GM18858 (cell line): ENCODE measurements at regions not wholly inside any gene's neighbourhood (a gene's known extent, or its start where the extent isn't known, plus 50 kb on each side); places are given as distances from the start of the nearest gene placed in this dataset.

Experiments used
- ATAC-seq: cut with Tn5 transposase; IDR thresholded peaks from one replicate; pipeline ENCODE4 v1.9.1; 2021; ENCODE audit not compliant: unreplicated experiment

DNA sequence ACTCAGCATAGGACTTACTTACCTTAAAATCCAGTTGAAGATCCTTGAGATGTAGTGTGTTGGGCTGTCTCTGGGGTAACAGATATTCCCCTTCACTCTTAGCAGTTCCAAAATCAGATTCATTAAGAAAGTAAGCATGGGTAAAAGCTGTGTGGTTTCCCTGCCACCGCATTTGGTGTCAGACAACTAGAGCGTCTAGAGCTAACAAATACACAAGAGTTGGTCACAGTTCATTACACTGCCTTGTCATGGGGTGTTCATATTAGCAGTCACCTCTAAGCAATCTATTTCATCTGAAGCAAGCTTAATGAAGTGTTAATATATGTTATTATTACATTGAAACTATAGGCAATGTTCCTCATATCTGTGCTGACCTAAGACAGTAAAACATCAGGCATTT lies 342.8 kb downstream of the PPARGC1A start:
- ATAC-seq: no peak

DNA sequence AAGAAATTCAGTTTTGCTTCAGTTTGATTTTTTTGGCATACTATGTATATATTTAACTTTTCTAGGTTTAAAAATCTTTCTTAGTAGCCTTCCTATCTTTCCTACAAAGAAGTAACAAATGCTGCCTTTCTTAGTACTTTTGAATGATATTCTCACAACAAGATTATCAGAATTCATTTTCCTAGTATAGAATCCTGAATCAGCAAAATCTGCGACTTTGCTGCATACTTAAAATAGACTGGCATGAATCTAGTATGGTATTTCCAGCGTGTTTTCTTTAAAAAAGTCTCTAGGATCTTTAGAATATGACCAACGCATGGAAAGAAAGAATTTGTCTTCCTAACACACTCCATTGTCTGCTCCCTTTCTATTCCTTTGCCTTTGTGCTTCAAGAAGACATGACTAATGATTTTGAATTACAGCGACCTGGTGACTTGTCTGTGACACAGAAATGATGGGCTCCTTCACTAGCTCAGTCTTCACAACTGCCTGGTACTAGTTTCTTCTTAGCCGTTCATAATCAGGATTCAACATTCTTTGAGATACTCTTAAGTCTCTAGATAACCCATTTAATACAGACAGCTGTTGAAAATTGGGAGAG lies 349.8 kb downstream of the PPARGC1A start:
- no peak for ATAC-seq

DNA sequence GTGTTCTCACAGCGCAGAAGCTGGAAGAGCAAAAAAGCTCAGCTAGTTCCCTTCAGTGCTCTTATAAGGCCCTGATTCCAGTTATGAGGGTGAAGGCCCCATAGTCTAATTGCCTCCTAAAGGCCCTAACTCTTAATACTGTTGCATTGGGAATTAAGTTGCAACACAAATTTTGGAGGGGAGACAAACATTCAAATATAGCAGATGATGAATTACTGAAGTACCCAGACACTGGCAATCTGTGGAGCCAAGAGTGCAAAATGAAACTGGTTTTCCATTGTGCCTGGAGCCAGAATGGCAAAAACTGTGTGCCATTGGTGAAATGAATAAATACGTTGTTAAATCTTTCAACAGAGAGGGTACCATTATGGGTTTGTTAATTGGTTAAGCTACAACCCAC lies 356.0 kb downstream of the PPARGC1A start:
- ATAC-seq: no peak

DNA sequence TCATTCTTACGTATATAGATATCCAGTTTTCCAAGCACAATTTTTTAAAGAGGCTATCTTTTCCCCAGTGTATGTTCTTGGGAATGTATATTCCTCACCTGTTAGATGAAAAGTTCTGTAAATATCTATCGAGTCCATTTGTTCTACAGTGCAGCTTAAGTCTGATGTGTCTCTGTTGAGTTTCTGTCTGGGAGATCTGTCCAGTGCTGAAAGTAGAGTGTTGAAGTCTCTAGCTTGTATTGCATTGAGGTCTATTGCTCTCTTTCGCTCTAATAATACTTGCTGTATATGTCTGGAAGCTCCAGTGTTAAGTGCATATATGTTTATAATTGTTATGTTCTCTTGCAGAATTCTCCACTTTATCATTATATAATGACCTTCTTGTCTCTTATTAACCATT lies 373.1 kb downstream of the PPARGC1A start:
- ATAC-seq: no peak

DNA sequence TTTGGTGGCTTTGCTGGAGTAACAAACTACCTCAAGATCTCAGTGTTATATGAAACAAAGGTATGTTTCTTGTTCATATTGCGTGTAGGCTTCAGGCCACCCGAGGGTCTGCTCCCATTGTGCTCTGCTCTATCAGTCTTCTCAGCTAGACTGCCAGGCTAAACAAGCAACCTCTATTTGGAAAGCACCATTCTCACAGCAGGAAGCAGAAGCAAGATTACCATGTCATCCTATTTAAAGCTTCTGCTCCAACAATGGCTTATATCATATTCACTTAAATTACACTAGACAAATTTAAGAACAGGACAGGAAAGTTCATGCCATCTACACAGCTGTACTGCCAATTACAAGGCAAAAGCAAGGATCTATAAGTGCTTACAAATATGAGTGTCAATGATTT lies 385.8 kb downstream of the PPARGC1A start:
- no peak for ATAC-seq

DNA sequence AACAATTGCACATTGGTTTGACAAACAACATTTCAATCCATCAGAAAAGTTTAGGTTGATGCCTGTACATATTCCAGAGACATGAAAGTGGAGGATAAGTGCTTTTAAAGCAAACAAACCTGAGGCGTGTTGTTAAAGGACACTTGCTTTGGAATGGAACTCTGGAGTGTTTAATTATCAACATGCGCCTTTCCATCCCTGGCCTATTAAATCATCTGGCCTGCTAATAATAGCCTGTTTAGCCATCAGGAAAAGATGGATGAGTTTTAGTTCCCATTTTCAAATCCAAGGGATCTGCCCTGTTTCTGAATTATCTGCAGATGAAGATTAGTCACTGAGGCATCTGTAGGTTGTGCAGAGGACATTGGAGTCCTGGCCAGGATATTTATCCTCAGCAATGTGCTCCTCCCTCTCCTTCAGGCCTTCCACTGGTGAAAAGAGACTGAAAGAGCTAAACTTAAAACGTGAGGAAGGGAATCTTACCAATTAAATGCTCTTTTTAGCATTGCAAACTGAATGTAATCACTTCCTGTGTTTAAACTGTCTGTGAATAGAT lies 388.9 kb downstream of the PPARGC1A start:
- ATAC-seq: no peak

DNA sequence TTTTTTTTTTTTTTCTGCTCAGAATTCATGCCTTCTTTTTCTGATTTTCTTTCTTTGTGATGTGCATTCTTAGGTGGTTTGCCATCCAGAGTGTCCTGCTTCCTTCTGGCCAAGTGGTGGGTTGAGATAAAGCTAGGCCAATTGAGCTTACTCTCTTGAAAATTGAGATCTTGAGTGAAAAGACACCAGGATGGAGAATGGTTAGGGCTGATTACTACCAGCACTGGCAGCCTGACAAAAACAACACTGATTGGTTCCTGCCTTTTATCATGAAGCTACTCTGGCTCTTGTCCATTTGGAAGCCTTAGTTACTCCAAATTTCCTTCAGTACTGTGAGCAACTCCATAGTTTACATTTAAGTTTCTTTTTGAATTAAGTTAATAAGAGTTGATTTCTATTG lies 404.0 kb downstream of the PPARGC1A start:
- no peak for ATAC-seq

DNA sequence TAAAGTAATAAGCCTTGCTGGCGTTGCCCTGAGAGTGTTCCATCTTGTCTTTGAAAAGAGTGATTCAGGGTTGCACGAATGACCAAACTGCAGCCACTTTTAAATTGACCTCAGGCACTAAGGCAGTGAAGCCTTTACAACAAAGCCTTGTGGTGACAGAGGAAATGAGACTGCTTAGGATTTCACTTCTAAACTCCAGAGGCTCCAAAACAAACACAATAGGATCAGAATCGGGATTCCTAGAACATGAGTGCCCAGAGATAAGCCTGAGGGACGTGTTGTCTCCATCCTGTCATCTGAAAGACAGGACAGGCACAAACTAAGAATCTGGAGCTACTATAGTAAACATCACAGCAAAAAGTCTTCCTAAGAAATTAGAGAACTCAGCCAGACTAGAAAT lies 405.2 kb downstream of the PPARGC1A start:
- no peak for ATAC-seq

DNA sequence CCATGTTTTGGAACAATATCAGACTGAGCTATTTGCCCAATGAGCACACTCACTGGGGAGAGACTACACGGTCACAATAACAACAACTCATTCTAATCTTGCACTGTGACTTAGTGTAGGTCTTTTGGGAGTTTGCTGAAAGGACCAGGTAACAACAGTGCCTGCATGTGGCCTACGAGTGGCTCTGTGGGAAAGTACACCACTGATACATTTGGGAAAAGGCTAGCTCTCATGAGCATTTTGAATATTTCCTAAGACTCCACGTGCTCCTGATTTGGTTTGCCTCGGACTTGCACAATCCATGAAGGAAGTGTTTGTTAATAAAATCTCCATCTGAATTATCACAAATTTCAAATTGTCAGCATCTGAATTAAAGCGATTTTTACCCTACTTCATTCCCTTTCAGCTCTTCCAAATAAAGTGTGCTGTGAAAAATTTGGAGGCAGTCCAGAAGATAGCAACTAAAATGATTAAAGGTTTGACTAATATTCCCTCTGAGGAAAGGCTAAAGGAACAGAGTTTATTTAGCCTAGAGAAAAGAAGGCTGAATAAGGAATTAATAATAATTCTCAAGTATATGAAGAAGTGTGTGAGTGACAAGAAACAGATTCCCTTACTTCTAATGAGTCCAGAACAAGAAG lies 406.4 kb downstream of the PPARGC1A start:
- ATAC-seq: no peak

DNA sequence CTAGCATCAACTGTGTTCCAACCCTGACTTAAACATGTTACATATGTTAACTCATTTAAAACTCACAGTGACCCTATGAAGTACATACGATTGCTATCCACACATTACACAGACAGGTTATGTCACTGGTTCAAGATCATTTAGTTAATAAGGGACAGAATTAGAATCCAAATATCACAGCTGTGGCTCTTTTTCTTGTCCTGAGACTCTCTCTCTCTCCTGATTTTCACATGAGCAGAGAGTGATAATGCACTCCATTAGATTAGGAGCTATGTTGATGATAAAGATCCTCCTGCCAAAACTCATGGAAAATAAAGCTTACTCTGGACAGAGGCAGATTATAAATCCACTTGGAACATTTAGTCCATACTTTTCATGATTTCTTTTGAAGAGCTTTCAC lies 408.3 kb downstream of the PPARGC1A start:
- no peak for ATAC-seq

DNA sequence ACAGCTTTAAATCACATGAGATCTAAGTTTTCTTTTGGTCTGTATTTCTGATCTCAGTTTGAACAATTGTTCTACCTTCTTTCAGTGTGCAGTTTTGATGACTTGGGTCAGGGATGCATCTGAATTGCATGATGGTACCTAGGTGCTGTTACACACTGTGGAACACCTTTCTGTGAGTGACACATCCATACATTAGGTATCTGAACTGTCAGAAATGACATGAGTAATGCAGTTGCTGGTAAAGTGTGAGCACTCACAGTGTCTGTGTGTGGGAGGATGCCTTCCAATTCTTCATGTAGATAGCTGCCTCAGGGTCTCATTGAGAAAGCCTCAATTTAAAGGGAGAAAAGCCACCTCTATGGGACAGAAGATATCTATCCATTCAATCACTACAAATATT lies 411.9 kb downstream of the PPARGC1A start:
- ATAC-seq: no peak

DNA sequence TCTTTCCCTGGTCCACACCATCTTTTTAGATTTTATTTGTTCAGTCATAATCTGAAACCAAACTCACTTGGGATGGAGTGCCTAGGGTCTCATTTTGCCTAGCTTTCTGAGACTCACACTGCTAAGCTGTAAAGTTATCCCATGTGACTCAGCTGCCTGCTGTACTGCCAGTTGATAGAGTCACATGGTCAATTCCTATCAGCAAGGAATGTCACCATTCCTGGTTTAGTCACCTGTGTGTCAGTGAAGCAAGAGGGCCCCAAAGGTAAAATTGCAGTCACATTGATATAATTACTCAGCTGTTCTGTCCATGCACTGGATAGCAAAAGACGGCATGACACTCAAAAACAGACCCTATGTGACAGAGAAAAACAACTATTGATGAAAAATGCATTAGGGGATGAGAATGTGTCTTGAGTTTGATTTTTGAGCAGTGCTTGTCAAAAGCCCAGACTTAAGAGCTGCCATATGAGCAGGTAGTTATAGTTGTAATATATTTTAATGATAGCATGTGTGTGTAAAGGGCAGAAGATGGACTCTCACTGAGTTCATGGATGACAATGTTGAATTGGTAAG lies 413.2 kb downstream of the PPARGC1A start:
- ATAC-seq: no peak

DNA sequence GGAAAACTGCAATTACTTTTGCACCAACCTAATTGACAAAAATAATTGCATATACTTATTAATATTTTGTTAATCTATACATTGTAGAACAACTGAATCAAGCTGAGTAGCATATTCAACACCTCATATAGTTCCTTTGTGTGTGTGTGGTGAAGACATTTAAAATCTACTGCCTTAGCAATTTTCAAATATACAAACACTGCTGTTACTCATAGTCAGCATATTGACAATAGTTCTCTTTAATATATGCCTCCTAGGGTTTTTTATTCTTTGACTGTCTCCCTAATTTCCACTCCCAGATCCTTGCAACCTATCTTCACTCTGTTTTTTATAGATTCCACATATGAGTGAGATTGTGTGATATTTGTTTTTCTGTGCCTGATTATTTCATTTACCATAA lies 426.8 kb downstream of the PPARGC1A start:
- ATAC-seq: no peak

DNA sequence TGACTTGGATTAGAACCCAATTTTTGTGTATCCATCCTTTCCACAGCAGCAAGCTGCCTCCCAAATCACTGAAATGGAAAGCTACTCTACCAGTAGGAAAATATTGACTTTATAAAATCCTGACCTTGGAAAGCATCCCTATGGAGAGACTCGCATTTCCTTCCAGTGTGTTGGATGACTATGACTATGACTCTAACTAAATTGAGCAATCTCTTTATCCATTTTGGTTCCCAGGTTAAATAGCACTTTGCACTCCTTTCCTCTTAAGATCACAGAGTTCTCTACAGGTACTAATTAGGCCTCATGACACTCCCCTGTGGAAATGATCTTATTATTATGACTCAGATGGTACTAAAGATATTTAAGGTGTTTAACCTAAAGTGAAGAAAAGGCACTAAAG lies 431.8 kb downstream of the PPARGC1A start:
- ATAC-seq: no peak

DNA sequence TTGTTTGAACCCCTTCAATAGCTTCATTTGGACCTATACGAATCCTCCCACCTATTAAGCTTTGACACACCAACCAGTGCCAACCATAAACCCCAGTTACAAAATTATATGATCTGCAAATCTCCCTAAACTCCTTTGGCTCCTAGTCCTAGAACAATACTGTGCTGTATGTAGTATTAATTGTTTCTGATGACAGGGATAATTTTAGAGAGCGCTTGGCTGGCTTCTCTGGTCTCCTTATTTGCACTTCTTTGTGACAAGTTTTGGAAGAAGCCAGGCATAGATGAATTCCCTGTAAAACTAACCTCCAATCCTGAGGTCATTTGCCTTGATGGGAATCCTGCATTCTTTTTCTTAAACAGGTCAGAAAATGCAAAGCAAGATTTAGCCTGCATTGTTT lies 433.0 kb downstream of the PPARGC1A start:
- no peak for ATAC-seq

DNA sequence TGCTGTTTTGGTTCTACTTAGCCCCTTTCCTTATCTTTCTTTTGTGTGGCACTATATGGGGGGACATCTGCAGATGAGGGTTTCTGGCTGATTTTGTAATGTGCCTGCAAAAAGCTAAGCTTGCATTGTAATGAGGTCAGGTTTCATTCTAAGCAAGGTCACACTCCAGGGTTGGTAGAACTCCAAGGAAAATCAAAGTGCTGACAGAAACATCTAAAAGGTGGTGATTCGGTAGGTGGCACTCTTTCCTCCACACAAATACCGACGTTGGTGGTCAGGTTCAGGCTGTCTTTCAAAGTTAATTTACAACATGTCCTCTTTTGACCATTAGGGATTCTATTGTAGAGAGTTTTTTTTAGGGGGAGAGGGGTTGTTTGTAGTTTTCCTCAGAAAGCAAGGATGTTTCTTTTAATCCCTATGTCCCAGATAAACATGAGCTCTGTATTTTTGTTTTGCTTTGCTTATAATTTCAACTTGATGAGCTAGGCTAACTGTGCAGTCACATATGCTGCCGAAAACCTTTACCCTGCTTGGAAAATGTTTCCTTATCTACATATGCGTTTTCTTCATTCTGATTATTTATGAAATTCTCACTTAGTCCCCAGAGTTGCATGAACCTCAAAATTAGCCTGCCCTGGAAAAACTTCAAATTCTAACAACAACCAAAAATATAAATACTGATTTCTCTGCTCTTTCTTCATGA lies 434.2 kb downstream of the PPARGC1A start:
- ATAC-seq: no peak

DNA sequence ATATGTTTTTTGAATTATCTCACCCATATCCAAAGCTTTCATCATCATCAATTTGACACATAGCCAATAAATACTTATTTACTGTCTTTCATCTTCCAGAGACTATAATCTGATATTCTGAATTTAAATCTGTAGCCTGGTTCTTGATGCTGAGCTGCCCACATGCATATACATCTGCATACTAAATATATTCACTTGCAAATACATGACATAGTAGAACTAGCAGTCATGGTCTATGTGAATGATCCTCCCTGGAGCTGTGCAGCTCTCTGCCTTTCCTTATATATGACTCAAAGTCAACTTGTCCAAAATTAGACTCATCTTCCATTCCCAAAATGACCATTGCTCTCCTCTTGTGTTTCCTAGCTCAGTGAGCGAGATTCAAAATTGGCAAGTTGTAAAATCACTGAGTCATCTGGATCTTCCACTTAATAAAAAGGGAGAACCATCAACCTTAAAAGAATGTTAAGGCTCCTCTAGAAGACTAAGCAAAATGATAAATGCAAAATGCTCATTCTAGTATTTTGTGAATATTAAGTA lies 448.2 kb downstream of the PPARGC1A start:
- ATAC-seq: no peak

DNA sequence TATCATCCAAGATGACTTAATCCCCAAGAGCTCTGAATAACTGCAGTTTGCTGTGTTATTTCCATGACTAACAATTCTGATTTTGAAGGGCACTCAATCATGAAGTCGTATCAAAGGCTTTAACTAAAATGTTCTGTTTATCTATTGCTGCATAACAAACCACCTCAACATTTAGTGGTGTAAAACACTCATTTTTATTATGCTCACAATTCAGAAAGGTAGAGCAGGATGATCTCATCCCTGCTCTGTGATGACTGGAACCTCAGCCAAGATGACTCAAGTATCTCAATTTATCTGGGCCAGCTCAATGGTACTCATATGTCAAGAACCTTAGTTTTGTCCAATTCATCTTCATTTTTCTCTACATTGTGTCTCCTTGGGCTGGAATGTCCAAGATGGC lies 451.1 kb downstream of the PPARGC1A start:
- no peak for ATAC-seq

DNA sequence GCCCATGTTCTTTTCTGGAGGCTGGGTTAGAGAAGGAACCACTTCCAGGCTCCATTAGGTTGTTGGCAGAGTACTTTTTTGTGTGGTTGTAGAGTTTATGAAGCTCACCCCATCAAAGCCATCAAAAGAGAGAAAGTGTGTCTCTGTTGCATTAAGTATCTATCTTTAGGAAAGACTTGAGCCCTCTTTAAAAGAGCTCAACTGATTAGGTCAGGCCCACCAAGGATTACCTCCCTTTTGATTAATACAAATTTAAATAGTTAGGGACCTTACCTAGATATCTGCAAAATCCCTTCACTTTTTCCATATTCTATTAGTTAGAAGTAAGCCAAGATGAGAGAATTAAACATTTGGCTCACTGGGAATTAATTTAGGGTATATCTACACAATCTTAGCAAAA lies 460.4 kb downstream of the PPARGC1A start:
- no peak for ATAC-seq

DNA sequence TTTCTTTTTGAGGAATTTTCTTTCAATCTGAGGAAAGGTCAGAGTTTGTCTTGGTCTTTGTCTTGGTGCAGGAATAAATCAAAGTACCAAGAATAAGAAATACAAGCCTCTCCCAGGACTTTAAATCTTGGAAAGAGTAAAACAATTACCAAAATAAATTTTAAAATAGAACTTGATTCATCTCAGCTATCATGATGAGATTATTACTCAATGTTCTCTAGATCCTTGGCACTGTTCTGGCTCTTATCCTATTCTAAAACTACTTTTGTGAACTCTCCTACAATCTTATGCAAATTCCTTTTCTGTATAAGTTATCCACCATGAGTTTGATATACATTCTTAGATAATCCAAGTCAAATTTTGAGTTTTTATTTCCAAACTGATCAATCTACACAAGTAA lies 464.3 kb downstream of the PPARGC1A start:
- ATAC-seq: no peak

DNA sequence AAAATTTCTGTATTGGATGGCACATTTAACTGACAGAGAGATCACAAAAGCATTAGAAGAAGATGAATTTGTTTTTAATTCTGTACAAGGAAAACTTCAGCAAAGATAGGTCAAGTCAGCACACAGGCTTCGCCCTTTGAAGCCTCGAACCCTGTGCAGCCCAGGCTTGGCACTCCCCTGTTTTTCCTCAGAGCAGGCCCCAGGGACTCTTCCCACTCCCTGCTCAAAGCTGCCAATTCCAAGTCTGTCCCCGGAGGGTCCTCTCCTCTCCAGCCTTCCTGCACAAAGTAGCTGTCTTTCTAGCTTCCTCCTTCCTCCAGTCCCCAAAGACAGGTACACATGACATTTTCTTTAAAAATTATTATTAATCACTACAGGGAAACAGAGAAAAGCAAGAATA lies 466.3 kb downstream of the PPARGC1A start:
- ATAC-seq: no peak

DNA sequence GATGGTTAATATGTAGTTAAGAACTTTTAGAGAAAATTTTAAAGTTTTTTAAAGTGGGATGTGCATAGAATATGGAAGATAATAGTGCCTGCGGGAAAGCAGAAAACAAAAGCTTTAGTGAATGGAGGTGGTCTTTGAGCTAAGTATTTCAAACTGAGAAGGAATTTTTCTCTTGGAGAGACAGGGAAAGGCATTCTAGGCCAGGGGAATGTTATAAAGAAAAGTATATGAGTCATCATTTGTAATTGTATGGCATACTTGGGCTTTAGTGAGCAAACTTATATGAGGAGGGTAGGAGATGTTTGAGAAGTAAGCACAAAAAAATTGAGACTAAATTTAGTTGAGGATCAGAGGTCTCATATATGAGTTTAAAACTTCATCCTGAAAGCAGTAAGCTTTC lies 467.0 kb downstream of the PPARGC1A start:
- no peak for ATAC-seq
